Right atrium auricular region (tissue), 2 donors: ENCODE measurements at regions not wholly inside any gene's neighbourhood (a gene's known extent, or its start where the extent isn't known, plus 50 kb on each side); places are given as distances from the start of the nearest gene placed in this dataset.

Source experiments
- DNase-seq: peaks from one replicate; pipeline ENCODE4 v3.0.0-alpha.2; 2019; ENCODE audit warnings: low spot score
- H3K27ac ChIP-seq, 2 donors: fragments of 200-600 bp; sonication (generic); 1 replicate in 1 of 2; 2 replicates in 1 of 2; pipeline ENCODE4 v1.5.1; 2016 to 2019
- H3K27me3 ChIP-seq, 2 donors: fragments of 200-600 bp; sonication (generic); one replicate each; pipeline versions ENCODE4 v1.5.1 to v1.6.0; 2017 to 2019
- H3K36me3 ChIP-seq: fragments of 200-600 bp; sonication (generic); one replicate; pipeline ENCODE4 v1.5.1; 2016
- H3K4me1 ChIP-seq, 2 donors: fragments of 200-600 bp; sonication (generic); one replicate each; pipeline versions ENCODE4 v1.5.1 to v1.6.0; 2017 to 2019
- H3K4me3 ChIP-seq, 2 donors: fragments of 200-600 bp; sonication (generic); 1 replicate in 1 of 2; 2 replicates in 1 of 2; pipeline ENCODE4 v1.5.1; 2017 to 2019; ENCODE audit warnings: mild to moderate bottlenecking in 1 of 2, moderate library complexity in 1 of 2
- H3K9me3 ChIP-seq, 2 donors: fragments of 200-600 bp; sonication (generic); one replicate each; pipeline ENCODE4 v1.5.1; 2019
- TF ChIP-seq, protein P1 (sequence below), 2 donors: fragments of 200-600 bp; sonication (generic); IDR thresholded peaks; one replicate each; pipeline ENCODE4 v1.5.1; 2019; ENCODE audit warnings: antibody characterized with exemption in 2 of 2

DNA sequence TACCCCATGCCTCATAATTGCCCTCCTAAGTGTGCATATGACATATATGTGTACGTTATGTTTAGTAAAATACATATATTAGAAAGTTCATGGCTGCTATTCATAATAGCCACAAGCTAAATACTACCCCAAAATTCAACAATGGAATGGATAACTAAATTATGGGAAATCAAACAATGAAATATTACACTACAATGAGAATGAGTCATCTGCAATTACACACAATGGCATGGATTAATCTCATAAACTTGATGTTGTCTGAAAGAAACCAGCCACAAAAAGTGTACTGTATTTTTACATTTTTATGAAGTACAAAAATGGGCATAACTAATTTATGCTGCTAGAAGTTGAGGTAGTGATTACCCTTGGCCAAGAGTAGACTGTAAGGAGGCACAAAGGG is 477.0 kb downstream of the HAO1 start:
- Histone ChIP-seq H3K9me3 (no peaks in the 10 kb centered on the region), H3K4me3 (no peak overlapping the region), H3K27ac (no peak overlapping the region), H3K27me3 (no peaks in the 10 kb centered on the region), H3K4me1 (no peaks in the 10 kb centered on the region), H3K36me3 (no peaks in the 10 kb centered on the region)
- DNase-seq, result no peak
- TF ChIP-seq, protein P1, sequence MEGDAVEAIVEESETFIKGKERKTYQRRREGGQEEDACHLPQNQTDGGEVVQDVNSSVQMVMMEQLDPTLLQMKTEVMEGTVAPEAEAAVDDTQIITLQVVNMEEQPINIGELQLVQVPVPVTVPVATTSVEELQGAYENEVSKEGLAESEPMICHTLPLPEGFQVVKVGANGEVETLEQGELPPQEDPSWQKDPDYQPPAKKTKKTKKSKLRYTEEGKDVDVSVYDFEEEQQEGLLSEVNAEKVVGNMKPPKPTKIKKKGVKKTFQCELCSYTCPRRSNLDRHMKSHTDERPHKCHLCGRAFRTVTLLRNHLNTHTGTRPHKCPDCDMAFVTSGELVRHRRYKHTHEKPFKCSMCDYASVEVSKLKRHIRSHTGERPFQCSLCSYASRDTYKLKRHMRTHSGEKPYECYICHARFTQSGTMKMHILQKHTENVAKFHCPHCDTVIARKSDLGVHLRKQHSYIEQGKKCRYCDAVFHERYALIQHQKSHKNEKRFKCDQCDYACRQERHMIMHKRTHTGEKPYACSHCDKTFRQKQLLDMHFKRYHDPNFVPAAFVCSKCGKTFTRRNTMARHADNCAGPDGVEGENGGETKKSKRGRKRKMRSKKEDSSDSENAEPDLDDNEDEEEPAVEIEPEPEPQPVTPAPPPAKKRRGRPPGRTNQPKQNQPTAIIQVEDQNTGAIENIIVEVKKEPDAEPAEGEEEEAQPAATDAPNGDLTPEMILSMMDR (IDR thresholded peaks at IDR 0.05), result no peak

DNA sequence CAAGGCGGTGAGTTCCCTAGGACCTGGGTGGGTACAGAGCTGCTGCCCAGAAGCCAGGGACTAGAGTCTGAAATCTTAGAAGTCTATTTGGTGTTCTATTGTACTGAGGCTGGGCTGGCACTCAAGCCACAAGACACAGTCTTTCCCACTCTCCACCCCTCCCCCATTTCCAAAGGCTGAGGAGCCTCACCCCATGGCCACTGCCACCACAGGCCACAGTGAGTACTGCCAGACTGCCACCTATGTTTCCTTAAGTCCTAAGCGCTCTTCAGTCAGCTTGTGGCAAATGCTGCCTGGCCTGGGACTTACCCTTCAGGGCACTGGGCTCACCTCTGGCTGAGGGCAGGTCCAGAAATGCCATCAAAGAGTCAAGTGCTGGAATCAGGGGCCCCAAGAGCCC is 469.3 kb downstream of the HAO1 start:
- Histone ChIP-seq H3K27me3 (no peaks in the 10 kb centered on the region), H3K9me3 (no peaks in the 10 kb centered on the region)

GRCh38 chr20:7490288-7490687 is 450.0 kb downstream of the HAO1 start:
- Histone ChIP-seq H3K36me3 (no peaks in the 10 kb centered on the region), H3K27ac (no peak overlapping the region), H3K27me3 (no peaks in the 10 kb centered on the region), H3K4me1 (no peaks in the 10 kb centered on the region), H3K9me3 (peaks cover 0 to 14% of the 10 kb centered on the region in 2 donors), H3K4me3 (no peak overlapping the region)
- TF ChIP-seq, protein P1 (IDR thresholded peaks at IDR 0.05), result no peak
- no peak for DNase-seq

More for the DNA sequence above, 469.3 kb downstream of the HAO1 start:
- Histone ChIP-seq H3K4me3 (no peak overlapping the region), H3K4me1 (no peaks in the 10 kb centered on the region), H3K36me3 (no peaks in the 10 kb centered on the region), H3K27ac (no peak overlapping the region)
- TF ChIP-seq, protein P1 (IDR thresholded peaks at IDR 0.05), result no peak
- no peak for DNase-seq

DNA sequence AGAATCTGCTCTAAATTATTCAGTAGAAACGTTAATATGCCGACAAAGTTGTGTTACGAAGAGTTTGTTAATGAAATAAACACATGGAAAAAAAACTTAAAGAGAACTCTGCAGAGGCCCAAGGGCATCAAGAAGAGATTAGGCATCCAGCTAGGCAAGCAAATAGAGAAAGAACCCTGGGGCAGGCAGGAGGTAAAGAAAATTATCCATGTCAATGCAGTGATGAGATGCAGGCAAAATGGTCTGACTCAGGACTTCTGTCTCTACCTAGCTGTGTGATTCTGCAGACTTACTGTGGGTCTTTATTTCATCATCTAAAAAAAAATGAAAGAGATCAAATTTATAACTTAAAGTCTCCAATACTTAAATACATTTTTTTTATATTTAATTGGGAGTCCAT is 448.0 kb downstream of the HAO1 start:
- Histone ChIP-seq H3K27ac (no peak overlapping the region), H3K4me1 (no peaks in the 10 kb centered on the region), H3K9me3 (peaks cover 0 to 14% of the 10 kb centered on the region in 2 donors), H3K27me3 (no peaks in the 10 kb centered on the region), H3K4me3 (no peak overlapping the region), H3K36me3 (no peaks in the 10 kb centered on the region)
- no peak for DNase-seq
- TF ChIP-seq, protein P1 (IDR thresholded peaks at IDR 0.05), result no peak

- TF ChIP-seq, protein P1 (IDR thresholded peaks at IDR 0.05), result no peak
Measured at GRCh38 chr20:7493311-7493710, 446.9 kb downstream of the HAO1 start.

GRCh38 chr20:7496394-7496991 is 443.8 kb downstream of the HAO1 start:
- Histone ChIP-seq H3K27ac (no peak overlapping the region), H3K4me3 (no peak overlapping the region), H3K9me3 (peaks cover 0 to 14% of the 10 kb centered on the region in 2 donors), H3K4me1 (no peaks in the 10 kb centered on the region), H3K36me3 (no peaks in the 10 kb centered on the region), H3K27me3 (no peaks in the 10 kb centered on the region)
- TF ChIP-seq, protein P1 (IDR thresholded peaks at IDR 0.05), result no peak
- no peak for DNase-seq

More at GRCh38 chr20:7493311-7493710, 446.9 kb downstream of the HAO1 start:
- Histone ChIP-seq H3K36me3 (no peaks in the 10 kb centered on the region), H3K4me1 (no peaks in the 10 kb centered on the region), H3K27ac (no peak overlapping the region), H3K27me3 (no peaks in the 10 kb centered on the region), H3K9me3 (peaks cover 0 to 14% of the 10 kb centered on the region in 2 donors), H3K4me3 (no peak overlapping the region)
- no peak for DNase-seq
